ENCODE measurements at regions not wholly inside any gene's neighbourhood (a gene's known extent, or its start where the extent isn't known, plus 50 kb on each side); places are given as distances from the start of the nearest gene placed in this dataset.
A peak's percentile ranks its signal among the peaks of the same experiment; 100 is the strongest.

- no peak for DNase-seq (ENCODE audit: low read depth)
These were observed 58.1 kb downstream of the KLF4 start for GRCh38 chr9:107431461-107431860.

- no peak for DNase-seq (ENCODE audit: low read depth)
These were observed 59.5 kb downstream of the KLF4 start for GRCh38 chr9:107430071-107430470.

- no peak for DNase-seq (ENCODE audit: low read depth)
These were observed 63.4 kb downstream of the KLF4 start for GRCh38 chr9:107426126-107426525.

- peak; percentile 40 for DNase-seq (ENCODE audit: low read depth)
These were observed 64.2 kb downstream of the KLF4 start for GRCh38 chr9:107425101-107426025.

GRCh38 chr9:107423540-107423939, 66.0 kb downstream of the KLF4 start:
- DNase-seq (ENCODE audit: low read depth) = no peak

GRCh38 chr9:107422189-107423185, 67.1 kb downstream of the KLF4 start:
- DNase-seq (ENCODE audit: low read depth) = peak; percentile 13

GRCh38 chr9:107410420-107410819, 79.1 kb downstream of the KLF4 start:
- DNase-seq (ENCODE audit: low read depth) = no peak

- DNase-seq (ENCODE audit: low read depth) = no peak
These were observed 79.8 kb downstream of the KLF4 start for GRCh38 chr9:107409581-107410389.

GRCh38 chr9:107407675-107408074, 81.9 kb downstream of the KLF4 start:
- DNase-seq (ENCODE audit: low read depth) = no peak

GRCh38 chr9:107405511-107405910, 84.1 kb downstream of the KLF4 start:
- DNase-seq (ENCODE audit: low read depth) = no peak

GRCh38 chr9:107404736-107405135, 84.8 kb downstream of the KLF4 start:
- no peak for DNase-seq (ENCODE audit: low read depth)

- DNase-seq (ENCODE audit: low read depth) = no peak
These were observed 85.4 kb downstream of the KLF4 start for GRCh38 chr9:107404161-107404560.

- no peak for DNase-seq (ENCODE audit: low read depth)
These were observed 92.2 kb downstream of the KLF4 start for GRCh38 chr9:107397076-107398044.

GRCh38 chr9:107394264-107394663, 95.3 kb downstream of the KLF4 start:
- DNase-seq (ENCODE audit: low read depth) = no peak

- no peak for DNase-seq (ENCODE audit: low read depth)
These were observed 98.8 kb downstream of the KLF4 start for GRCh38 chr9:107390778-107391177.

GRCh38 chr9:107390279-107390678, 99.3 kb downstream of the KLF4 start:
- no peak for DNase-seq (ENCODE audit: low read depth)

- no peak for DNase-seq (ENCODE audit: low read depth)
These were observed 99.9 kb downstream of the KLF4 start for GRCh38 chr9:107389617-107390071.

- no peak for DNase-seq (ENCODE audit: low read depth)
These were observed 100.7 kb downstream of the KLF4 start for GRCh38 chr9:107388890-107389289.

GRCh38 chr9:107387409-107387808, 102.2 kb downstream of the KLF4 start:
- DNase-seq (ENCODE audit: low read depth) = no peak

GRCh38 chr9:107386396-107386795, 103.2 kb downstream of the KLF4 start:
- DNase-seq (ENCODE audit: low read depth) = no peak
